Neural progenitor cell (in vitro differentiated cells): ENCODE measurements at regions not wholly inside any gene's neighbourhood (a gene's known extent, or its start where the extent isn't known, plus 50 kb on each side); places are given as distances from the start of the nearest gene placed in this dataset.
A peak's percentile ranks its signal among the peaks of the same experiment; 100 is the strongest.

ENCODE experiments used
- DNase-seq: peaks from one replicate; pipeline ENCODE4 v3.0.0-alpha.2; 2016; ENCODE audit warnings: low spot score
- H2AFZ ChIP-seq: fragments of 200-600 bp; sonication (generic); replicated peaks from 2 replicates; pipeline ENCODE4 v1.6.1; 2016; ENCODE audit warnings: antibody characterized with exemption
- H3F3A ChIP-seq: fragments of 200-600 bp; sonication (generic); 2 replicates; pipeline ENCODE4 v1.6.1; 2016; ENCODE audit warnings: antibody characterized with exemption, low read depth
- H3K27ac ChIP-seq: fragments of 200-600 bp; sonication (generic); 2 replicates; pipeline ENCODE4 v1.5.1; 2016; ENCODE audit warnings: mild to moderate bottlenecking
- H3K27me3 ChIP-seq: fragments of 200-600 bp; sonication (generic); 2 replicates; pipeline ENCODE4 v1.6.1; 2016; ENCODE audit warnings: mild to moderate bottlenecking, moderate library complexity
- H3K36me3 ChIP-seq: fragments of 200-600 bp; sonication (generic); 2 replicates; pipeline ENCODE4 v1.5.1; 2016
- H3K4me1 ChIP-seq: fragments of 200-600 bp; sonication (generic); 2 replicates; pipeline ENCODE4 v1.6.1; 2016; ENCODE audit warnings: mixed run types
- H3K4me2 ChIP-seq: fragments of 200-600 bp; sonication (generic); 2 replicates; pipeline ENCODE4 v1.6.1; 2016
- H3K4me3 ChIP-seq: fragments of 200-600 bp; sonication (generic); 2 replicates; pipeline ENCODE4 v1.5.1; 2016
- H3K79me2 ChIP-seq: fragments of 200-600 bp; sonication (generic); 2 replicates; pipeline ENCODE4 v1.6.1; 2016; ENCODE audit warnings: low read depth
- H3K9ac ChIP-seq: fragments of 200-600 bp; sonication (generic); 2 replicates; pipeline ENCODE4 v1.6.1; 2016
- H3K9me3 ChIP-seq: fragments of 200-600 bp; sonication (generic); 2 replicates; pipeline ENCODE4 v1.5.1; 2016; ENCODE audit warnings: low read depth
- H4K20me1 ChIP-seq: fragments of 200-600 bp; sonication (generic); 2 replicates; pipeline ENCODE4 v1.6.1; 2016; ENCODE audit warnings: low read depth
- H3K27ac Mint-ChIP-seq: 3 replicates; pipeline ENCODE4 v1.8.0; 2021; ENCODE audit warnings: mixed read lengths
- H3K27me3 Mint-ChIP-seq: 2 replicates; pipeline ENCODE4 v1.8.0; 2022; ENCODE audit warnings: low read depth, mild to moderate bottlenecking, inconsistent platforms, moderate library complexity, mixed read lengths; ENCODE audit not compliant: insufficient read depth
- H3K36me3 Mint-ChIP-seq: 3 replicates; pipeline ENCODE4 v1.8.0; 2021; ENCODE audit warnings: mixed read lengths
- H3K4me1 Mint-ChIP-seq: 3 replicates; pipeline ENCODE4 v1.8.0; 2021; ENCODE audit warnings: mixed read lengths
- H3K4me3 Mint-ChIP-seq: 3 replicates; pipeline ENCODE4 v1.8.0; 2021; ENCODE audit warnings: mild to moderate bottlenecking, moderate library complexity, mixed read lengths
- H3K9me3 Mint-ChIP-seq: 3 replicates; pipeline ENCODE4 v1.8.0; 2020; ENCODE audit warnings: mixed read lengths
- EZH2 ChIP-seq: fragments of 200-600 bp; sonication (generic); IDR thresholded peaks from 2 replicates; pipeline ENCODE4 v1.6.1; 2017; ENCODE audit warnings: antibody characterized with exemption, mild to moderate bottlenecking, moderate library complexity
- EZH2phosphoT487 ChIP-seq: fragments of 200-600 bp; sonication (generic); IDR thresholded peaks from 2 replicates; pipeline ENCODE4 v1.6.1; 2017; ENCODE audit warnings: antibody characterized with exemption
- TF ChIP-seq, protein P1 (sequence below): fragments of 200-600 bp; sonication (generic); IDR thresholded peaks from 2 replicates; pipeline ENCODE4 v1.5.1; 2017; ENCODE audit warnings: antibody characterized with exemption, mild to moderate bottlenecking

DNA sequence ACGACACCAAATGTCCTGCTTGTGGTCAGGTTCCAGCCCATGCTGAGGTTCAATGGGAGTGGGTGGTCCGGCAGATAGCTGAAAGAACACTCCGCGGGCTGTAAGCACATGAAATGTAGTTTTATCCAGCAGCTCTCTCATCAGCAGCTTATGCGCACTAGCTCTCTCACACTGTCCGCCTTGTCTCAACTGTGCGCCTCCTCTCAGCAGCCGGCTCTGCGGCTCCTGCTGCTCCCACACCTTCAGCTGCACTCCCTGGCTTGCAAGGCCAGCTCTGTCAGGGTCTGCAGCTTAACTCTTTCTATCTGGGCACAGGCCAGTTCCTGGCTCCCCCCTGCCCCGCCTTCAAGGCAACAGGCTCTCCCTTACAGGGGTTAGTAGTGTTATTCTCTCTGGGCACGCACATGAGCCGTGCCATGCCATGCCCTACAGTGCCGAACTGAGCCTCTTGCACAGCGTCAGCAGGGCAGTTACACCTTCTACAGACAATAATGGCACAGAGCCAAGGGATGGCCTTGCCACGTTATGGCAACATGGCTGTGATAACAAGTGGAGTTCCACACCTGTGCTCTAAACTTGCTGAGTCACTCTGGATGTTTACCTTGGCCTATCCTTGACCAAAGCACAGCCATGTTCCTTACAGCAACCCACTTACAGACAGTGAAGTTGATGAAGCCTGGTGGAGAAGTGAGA lies 84.0 kb upstream of the LRFN2 start:
- H3K27ac Mint-ChIP-seq: peak overlapping the region; percentile 84
- H3K9me3 Mint-ChIP-seq: peaks cover 3% of the 10 kb centered on the region
- no peak overlapping the region for H3K4me3 Mint-ChIP-seq
- Histone ChIP-seq H3K27ac (no peak overlapping the region), H3F3A (no peaks in the 10 kb centered on the region), H3K4me1 (no peaks in the 10 kb centered on the region), H4K20me1 (no peaks in the 10 kb centered on the region), H3K36me3 (no peaks in the 10 kb centered on the region), H3K79me2 (no peaks in the 10 kb centered on the region), H3K9me3 (no peaks in the 10 kb centered on the region), H3K4me2 (no peak overlapping the region), H3K27me3 (no peaks in the 10 kb centered on the region), H3K9ac (no peak overlapping the region), H3K4me3 (no peak overlapping the region), H2AFZ (no peak overlapping the region)
- H3K36me3 Mint-ChIP-seq: no peaks in the 10 kb centered on the region
- H3K4me1 Mint-ChIP-seq: no peaks in the 10 kb centered on the region
- H3K27me3 Mint-ChIP-seq: peaks cover 4% of the 10 kb centered on the region
- no peak for TF ChIP-seq EZH2phosphoT487
- no peak for TF ChIP-seq EZH2
- TF ChIP-seq, protein P1, sequence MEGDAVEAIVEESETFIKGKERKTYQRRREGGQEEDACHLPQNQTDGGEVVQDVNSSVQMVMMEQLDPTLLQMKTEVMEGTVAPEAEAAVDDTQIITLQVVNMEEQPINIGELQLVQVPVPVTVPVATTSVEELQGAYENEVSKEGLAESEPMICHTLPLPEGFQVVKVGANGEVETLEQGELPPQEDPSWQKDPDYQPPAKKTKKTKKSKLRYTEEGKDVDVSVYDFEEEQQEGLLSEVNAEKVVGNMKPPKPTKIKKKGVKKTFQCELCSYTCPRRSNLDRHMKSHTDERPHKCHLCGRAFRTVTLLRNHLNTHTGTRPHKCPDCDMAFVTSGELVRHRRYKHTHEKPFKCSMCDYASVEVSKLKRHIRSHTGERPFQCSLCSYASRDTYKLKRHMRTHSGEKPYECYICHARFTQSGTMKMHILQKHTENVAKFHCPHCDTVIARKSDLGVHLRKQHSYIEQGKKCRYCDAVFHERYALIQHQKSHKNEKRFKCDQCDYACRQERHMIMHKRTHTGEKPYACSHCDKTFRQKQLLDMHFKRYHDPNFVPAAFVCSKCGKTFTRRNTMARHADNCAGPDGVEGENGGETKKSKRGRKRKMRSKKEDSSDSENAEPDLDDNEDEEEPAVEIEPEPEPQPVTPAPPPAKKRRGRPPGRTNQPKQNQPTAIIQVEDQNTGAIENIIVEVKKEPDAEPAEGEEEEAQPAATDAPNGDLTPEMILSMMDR: no peak
- DNase-seq: no peak

DNA sequence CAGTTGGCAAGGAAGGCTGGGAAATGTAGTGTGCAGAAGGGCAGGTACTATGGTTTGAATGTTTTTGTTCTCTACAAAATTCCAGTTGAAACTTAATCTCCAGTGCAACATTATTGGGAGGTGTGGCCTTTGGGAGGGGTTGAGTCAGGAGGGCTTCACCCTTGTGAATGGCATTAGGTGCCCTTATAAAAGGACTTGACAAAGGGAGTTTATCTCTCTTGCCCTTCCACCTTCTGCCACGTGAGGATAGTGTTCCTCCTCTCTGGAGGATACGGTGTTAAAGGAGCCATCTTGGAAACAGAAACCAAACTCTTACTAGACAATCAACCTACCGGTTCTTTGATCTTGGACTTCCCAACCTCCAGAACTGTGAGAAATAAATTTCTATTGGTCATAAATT lies 82.2 kb upstream of the LRFN2 start:
- Histone ChIP-seq H3K4me1 (no peaks in the 10 kb centered on the region), H3K36me3 (no peaks in the 10 kb centered on the region), H4K20me1 (no peaks in the 10 kb centered on the region), H3K27me3 (no peaks in the 10 kb centered on the region), H3K9me3 (no peaks in the 10 kb centered on the region), H3K4me2 (no peak overlapping the region), H2AFZ (no peak overlapping the region), H3K4me3 (no peak overlapping the region), H3K27ac (no peak overlapping the region), H3K9ac (no peak overlapping the region), H3K79me2 (no peaks in the 10 kb centered on the region), H3F3A (no peaks in the 10 kb centered on the region)
- no peak overlapping the region for H3K4me3 Mint-ChIP-seq
- no peak overlapping the region for H3K27ac Mint-ChIP-seq
- H3K9me3 Mint-ChIP-seq: peaks cover 12% of the 10 kb centered on the region
- TF ChIP-seq, protein P1: no peak
- TF ChIP-seq EZH2phosphoT487: no peak
- no peak for TF ChIP-seq EZH2
- H3K27me3 Mint-ChIP-seq: peaks cover 4% of the 10 kb centered on the region
- no peak for DNase-seq
- no peaks in the 10 kb centered on the region for H3K36me3 Mint-ChIP-seq
- no peaks in the 10 kb centered on the region for H3K4me1 Mint-ChIP-seq

DNA sequence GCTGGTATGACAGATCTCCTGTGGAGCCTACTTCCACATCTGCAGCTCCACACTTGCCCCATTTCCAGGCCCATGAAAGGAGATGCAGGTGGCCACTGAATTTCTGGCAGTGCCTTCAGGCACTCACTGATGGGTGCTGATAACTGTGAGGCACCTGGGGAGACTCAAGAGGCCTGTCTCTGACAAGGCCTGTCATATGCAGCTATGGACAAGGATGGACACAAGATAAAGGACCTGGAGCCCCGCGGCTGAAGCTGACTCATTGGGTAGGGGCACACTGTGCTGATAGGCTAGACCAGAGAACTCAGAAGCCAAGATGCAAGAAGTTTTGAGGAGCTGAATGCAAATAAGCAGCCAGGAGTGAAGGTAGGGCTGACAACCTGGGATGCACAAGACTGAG lies 81.0 kb upstream of the LRFN2 start:
- DNase-seq: no peak
- H3K9me3 Mint-ChIP-seq: peaks cover 22% of the 10 kb centered on the region
- Histone ChIP-seq H3K4me1 (no peaks in the 10 kb centered on the region), H3K79me2 (no peaks in the 10 kb centered on the region), H3K27ac (no peak overlapping the region), H3K4me2 (no peak overlapping the region), H3K36me3 (no peaks in the 10 kb centered on the region), H3K9ac (no peak overlapping the region), H3F3A (no peaks in the 10 kb centered on the region), H3K9me3 (no peaks in the 10 kb centered on the region), H3K27me3 (no peaks in the 10 kb centered on the region), H3K4me3 (no peak overlapping the region), H4K20me1 (no peaks in the 10 kb centered on the region), H2AFZ (no peak overlapping the region)
- TF ChIP-seq EZH2phosphoT487 (no peak), EZH2 (no peak)
- TF ChIP-seq, protein P1: no peak
- no peak overlapping the region for H3K27ac Mint-ChIP-seq
- peaks cover 4% of the 10 kb centered on the region for H3K27me3 Mint-ChIP-seq
- no peak overlapping the region for H3K4me3 Mint-ChIP-seq
- no peaks in the 10 kb centered on the region for H3K36me3 Mint-ChIP-seq
- H3K4me1 Mint-ChIP-seq: no peaks in the 10 kb centered on the region
